ENCODE measurements at regions not wholly inside any gene's neighbourhood (a gene's known extent, or its start where the extent isn't known, plus 50 kb on each side); places are given as distances from the start of the nearest gene placed in this dataset.

- Histone ChIP-seq H3K9ac (no peak overlapping the region), H3K4me2 (no peak overlapping the region), H3K36me3 (ENCODE audit: insufficient read depth) (no peaks in the 10 kb centered on the region), H3K27ac (no peak overlapping the region), H2AFZ (ENCODE audit: low read depth) (no peak overlapping the region), H3K27me3 (ENCODE audit: insufficient read depth, low read depth) (no peaks in the 10 kb centered on the region), H3K79me2 (ENCODE audit: insufficient read depth, low read depth) (no peaks in the 10 kb centered on the region), H3K4me3 (IDR thresholded peaks at IDR 0.05; ENCODE audit: insufficient read depth, low read depth, low read length) (no peak overlapping the region), H3K4me1 (ENCODE audit: low read depth, poor library complexity, severe bottlenecking) (no peaks in the 10 kb centered on the region), H4K20me1 (ENCODE audit: insufficient read depth) (no peaks in the 10 kb centered on the region)
- TF ChIP-seq CTCF (conservative IDR thresholded peaks at IDR 0.05; ENCODE audit: low read depth, low read length) = no peak
These were observed 61.1 kb downstream of the GGTLC2 start for GRCh38 chr22:22705328-22706100.

- no peaks in the 10 kb centered on the region for H3K79me2 ChIP-seq (ENCODE audit: insufficient read depth, low read depth)
- no peak overlapping the region for H3K4me3 ChIP-seq (IDR thresholded peaks at IDR 0.05; ENCODE audit: insufficient read depth, low read depth, low read length)
- no peaks in the 10 kb centered on the region for H3K4me1 ChIP-seq (ENCODE audit: low read depth, poor library complexity, severe bottlenecking)
- no peak overlapping the region for H2AFZ ChIP-seq (ENCODE audit: low read depth)
- H3K4me2 ChIP-seq = no peak overlapping the region
- TF ChIP-seq CTCF (conservative IDR thresholded peaks at IDR 0.05; ENCODE audit: low read depth, low read length) = no peak
- H3K36me3 ChIP-seq (ENCODE audit: insufficient read depth) = no peaks in the 10 kb centered on the region
- H3K9ac ChIP-seq = no peak overlapping the region
- H3K27me3 ChIP-seq (ENCODE audit: insufficient read depth, low read depth) = no peaks in the 10 kb centered on the region
- H3K27ac ChIP-seq = no peak overlapping the region
- no peaks in the 10 kb centered on the region for H4K20me1 ChIP-seq (ENCODE audit: insufficient read depth)
These were observed 62.0 kb downstream of the GGTLC2 start for GRCh38 chr22:22706253-22706915.

DNA sequence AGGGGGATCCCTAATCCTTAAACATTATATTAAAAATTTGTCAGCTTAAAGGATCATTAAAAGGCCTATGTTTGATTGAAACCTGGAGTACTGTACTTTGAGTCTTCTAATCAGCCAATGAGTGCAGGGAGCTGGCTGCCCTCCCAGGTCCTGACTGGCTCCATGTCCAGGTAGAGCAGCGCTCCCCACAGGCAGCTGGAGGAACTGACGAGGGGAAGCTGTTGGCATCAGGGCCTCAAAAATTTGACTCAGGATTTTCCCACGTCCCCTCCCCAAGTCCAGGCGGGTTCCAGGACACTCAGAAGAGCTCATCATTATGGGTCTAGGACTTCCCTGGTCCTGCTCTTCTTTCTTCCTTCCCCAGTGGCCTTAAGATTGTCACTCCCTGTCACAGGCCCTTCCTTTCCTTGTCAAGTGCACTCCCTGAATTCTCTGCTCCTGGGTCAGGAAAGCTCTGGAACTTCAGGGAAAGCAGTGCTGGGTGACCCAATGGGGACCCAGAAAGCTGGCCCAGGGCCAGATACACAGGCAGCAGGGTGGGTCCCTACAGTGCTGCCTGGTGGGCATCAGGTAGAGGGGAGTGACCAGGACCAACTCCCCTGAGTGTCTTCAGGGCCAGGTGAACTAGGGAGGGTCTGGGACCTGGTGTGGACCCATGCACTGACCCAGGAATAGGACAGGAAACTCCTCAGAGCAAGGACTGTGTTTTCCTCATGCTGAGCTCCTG is 65.5 kb downstream of the GGTLC2 start:
- no peaks in the 10 kb centered on the region for H3K4me1 ChIP-seq (ENCODE audit: low read depth, poor library complexity, severe bottlenecking)
- H4K20me1 ChIP-seq (ENCODE audit: insufficient read depth) = no peaks in the 10 kb centered on the region
- no peak overlapping the region for H3K4me3 ChIP-seq (IDR thresholded peaks at IDR 0.05; ENCODE audit: insufficient read depth, low read depth, low read length)
- no peaks in the 10 kb centered on the region for H3K27me3 ChIP-seq (ENCODE audit: insufficient read depth, low read depth)
- no peaks in the 10 kb centered on the region for H3K36me3 ChIP-seq (ENCODE audit: insufficient read depth)
- TF ChIP-seq CTCF (conservative IDR thresholded peaks at IDR 0.05; ENCODE audit: low read depth, low read length) = peak; percentile 37
- H3K9ac ChIP-seq = no peak overlapping the region
- no peak overlapping the region for H3K4me2 ChIP-seq
- H3K27ac ChIP-seq = no peak overlapping the region
- H2AFZ ChIP-seq (ENCODE audit: low read depth) = no peak overlapping the region
- no peaks in the 10 kb centered on the region for H3K79me2 ChIP-seq (ENCODE audit: insufficient read depth, low read depth)

- no peak overlapping the region for H3K4me3 ChIP-seq (IDR thresholded peaks at IDR 0.05; ENCODE audit: insufficient read depth, low read depth, low read length)
- H3K9ac ChIP-seq = no peak overlapping the region
- H3K79me2 ChIP-seq (ENCODE audit: insufficient read depth, low read depth) = no peaks in the 10 kb centered on the region
- H4K20me1 ChIP-seq (ENCODE audit: insufficient read depth) = no peaks in the 10 kb centered on the region
- H3K4me2 ChIP-seq = no peak overlapping the region
- H3K4me1 ChIP-seq (ENCODE audit: low read depth, poor library complexity, severe bottlenecking) = no peaks in the 10 kb centered on the region
- H3K27me3 ChIP-seq (ENCODE audit: insufficient read depth, low read depth) = no peaks in the 10 kb centered on the region
- H3K27ac ChIP-seq = no peak overlapping the region
- peak overlapping the region; percentile 26; the same call in 1 of the 2 replicates for H2AFZ ChIP-seq (ENCODE audit: low read depth)
- H3K36me3 ChIP-seq (ENCODE audit: insufficient read depth) = no peaks in the 10 kb centered on the region
- peak; percentile 94 for TF ChIP-seq CTCF (conservative IDR thresholded peaks at IDR 0.05; ENCODE audit: low read depth, low read length)
These were observed 66.5 kb downstream of the GGTLC2 start for GRCh38 chr22:22710719-22711531.
